Iris pigment epithelial cell (primary cell): ENCODE measurements at regions not wholly inside any gene's neighbourhood (a gene's known extent, or its start where the extent isn't known, plus 50 kb on each side); places are given as distances from the start of the nearest gene placed in this dataset.
"Not testable (repeated sequence)": the region's sequence is repeated elsewhere in the genome, so short reads cannot be mapped to it uniquely, and the experiment has no call there.

Experiments
- DNase-seq: peaks from one replicate; pipeline ENCODE4 v3.0.0-alpha.2; 2011; ENCODE audit warnings: low read depth

DNA sequence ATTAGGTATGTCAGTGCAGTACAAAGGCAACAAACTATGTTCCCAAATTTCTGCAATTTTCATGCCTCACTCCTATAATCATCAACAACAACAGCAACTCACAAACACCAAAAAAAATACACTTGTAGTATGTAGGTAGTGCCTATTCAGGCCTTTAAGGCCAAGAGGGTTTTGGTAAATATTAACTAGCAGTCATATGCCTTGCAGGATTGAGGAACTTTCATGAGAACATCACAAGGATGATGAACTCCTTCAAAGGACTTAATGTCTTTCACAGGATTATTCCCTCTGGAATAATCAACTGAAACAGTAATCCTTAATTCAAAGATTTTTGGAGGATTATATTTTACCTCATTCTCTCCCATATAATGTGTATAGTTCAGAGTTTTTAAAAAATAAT is 293.8 kb downstream of the NOVA1 start:
- no peak for DNase-seq

DNA sequence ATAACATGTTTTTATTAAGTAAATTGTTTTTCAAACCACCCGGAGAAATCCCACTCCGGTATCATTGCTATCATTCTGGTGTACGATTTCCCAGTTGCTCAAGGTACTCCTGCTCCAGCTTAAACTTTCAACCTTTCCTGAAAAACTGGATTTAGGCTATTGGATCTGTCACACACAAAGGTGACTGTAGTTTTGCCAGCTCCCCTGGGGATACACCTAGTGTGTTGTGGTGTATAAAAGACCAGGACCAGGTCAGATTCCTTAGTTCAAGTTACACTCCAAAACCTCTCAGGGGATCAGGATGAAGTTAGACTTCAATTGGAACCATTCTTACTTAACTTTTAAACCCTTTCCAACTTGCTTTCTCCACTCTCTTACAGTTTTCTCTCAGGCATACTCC is 303.9 kb downstream of the NOVA1 start:
- DNase-seq: no peak

DNA sequence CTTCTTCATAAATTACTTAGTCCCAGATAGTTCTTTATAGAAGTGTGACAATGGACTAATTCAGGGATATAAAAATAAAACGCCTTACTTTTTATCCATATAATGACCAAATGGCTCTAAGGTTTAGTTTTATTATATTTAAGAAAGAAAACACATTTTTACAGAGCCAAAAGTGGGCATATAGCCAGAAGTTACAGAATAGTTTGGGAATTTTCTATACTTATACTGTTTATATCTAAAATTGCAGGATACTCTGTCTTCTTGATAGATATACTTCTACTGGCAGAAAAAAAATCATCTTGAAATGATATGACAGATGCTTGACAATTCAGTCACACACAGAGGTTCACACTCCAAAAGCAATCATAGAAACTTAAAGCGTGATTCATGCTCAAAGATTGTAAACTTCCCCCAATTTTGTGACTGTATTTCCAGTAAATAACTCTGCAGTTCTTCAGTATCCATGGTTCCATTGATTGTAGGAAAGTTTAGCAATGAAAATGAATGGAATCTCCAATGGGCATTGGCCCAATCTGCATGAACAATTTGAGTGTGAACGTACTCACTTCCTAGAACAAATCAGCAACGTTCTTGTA is 307.8 kb downstream of the NOVA1 start:
- peak; percentile 68 for DNase-seq

DNA sequence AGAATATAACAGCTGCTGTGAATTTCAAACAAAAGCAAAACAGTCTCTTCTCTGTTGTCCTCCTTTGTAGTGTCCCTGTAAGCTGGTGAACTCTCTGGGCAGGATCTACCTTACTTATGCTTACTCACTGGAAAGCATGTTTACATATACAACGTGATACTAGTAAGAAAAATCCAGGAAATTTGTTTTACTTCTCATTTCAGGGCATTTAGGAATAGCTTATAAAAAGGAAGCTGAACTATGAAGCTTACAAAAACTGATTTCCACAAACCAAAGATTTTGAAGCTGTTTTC is 311.0 kb downstream of the NOVA1 start:
- DNase-seq: peak; percentile 28

DNA sequence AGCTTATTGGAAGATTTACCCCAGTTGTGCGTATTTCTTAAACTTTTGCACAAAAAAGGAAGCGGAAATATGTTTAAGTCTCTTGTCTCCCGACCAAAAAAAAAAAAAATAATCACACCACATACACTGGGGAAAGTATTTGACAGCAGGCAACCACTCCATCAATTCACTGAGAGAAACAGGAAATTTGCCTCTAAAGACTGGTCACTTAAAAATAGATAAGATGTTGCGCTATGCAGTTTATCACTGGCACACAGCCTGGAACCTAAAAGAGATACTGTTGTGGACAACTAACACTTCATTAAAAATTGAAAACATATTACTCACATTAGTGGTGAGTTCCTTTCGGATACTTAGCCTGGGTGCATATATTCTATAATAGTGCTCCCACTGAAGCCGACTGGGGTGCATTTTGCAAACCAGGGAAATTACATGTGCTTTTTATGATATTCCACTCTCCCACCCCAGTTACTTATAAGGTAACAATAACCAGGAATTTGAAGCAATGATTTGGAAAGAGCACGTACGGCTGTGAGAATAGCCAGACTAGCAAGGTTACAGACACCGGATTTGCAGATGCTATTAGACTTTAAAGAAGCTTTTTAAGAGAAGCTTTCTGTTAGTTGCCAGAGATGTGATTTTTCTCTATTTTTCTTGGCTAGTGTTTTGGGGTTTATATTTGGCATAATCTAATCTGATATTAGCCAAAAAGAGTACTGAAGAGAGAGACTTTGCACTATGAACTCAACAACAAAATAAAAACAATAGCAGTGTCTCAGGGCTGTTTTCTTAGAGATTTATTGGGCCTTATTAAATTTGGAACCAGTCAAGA is 311.5 kb downstream of the NOVA1 start:
- peak; percentile 31 for DNase-seq

DNA sequence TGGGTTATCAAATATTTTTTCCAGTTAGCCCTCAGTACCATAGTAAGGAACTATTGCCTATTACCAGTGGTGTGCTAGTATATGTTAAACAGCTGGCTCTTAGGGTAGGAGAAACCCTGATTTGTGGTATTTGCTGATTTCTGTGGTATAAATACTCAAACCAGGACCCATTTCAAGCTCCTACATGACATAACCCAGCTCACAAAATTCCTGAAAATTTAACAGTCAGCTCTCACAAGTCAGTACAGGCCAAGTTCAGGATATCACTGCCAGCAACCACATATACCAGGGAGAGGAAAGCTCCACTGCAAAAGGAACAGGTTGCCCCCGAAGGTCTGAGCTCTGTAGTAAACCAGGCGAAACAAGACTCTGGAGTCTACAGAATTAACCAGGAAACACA is 315.3 kb downstream of the NOVA1 start:
- no peak for DNase-seq

DNA sequence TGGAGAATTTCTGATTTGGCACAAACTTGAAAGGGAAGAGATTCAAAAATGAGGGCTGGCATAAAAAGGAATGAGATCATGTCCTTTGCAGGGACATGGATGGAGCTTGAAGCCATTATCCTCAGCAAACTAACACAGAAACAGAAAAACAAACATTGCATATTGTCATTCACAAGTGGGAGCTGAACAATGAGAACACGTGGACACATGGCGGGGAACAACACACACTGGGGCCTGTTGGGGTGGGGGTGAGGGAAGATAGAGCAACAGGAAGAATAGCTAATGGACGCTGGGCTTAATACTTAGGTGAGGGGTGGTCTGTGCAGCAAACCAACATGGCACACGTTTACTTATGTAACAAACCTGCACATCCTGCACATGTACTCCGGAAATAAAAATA is 315.8 kb downstream of the NOVA1 start:
- not testable (repeated sequence) for DNase-seq

DNA sequence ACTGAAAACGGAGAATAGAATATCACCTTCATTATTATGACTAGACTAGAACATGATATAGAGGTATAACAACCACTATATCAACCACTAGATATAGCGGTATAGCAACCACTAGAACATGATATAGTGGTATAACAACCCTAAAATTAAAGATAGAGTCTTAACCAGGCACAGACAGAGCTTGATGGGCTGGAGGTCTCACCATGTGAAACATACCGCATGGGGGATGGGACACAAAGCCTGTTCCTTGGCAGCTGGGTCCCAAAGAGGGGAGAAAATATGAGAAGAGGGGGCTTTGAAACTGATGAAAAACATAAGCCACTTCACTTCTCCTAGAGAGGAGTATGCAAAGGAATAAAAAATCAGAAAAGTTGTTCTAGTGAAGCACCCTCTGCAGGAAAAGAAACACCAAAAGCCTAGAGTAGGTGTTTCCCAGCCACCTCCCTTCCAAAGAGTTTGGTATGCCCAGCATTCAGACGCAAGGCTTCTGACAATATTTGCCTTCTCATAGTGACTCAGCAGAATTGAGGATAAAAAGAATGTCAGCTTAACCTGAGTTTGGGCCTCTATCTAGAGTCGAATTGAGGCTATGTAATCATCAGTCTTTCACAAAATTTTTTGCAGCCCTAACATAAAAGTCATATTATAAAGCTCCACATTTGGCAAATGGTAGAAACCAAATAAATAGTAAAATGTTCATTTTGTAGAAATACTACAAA is 316.4 kb downstream of the NOVA1 start:
- DNase-seq: peak; percentile 86

DNA sequence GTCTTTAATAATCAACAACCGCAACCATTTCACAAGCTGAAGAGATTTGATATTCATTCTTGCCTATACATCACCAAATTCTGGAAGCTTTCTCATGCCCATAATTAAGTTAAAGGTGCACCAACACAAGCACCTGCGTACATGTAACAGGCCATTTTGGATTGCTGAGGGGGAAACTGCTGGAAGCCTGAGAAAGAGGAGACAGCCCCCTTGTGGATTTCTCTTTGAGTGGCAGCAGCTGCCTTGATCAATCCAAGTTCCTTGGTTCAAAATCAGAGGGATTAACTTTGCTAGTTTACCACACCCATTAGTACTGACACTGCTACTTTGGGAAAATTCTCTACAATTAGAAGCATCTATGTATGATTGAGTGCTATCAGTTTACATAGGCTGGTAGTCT is 321.1 kb downstream of the NOVA1 start:
- no peak for DNase-seq

DNA sequence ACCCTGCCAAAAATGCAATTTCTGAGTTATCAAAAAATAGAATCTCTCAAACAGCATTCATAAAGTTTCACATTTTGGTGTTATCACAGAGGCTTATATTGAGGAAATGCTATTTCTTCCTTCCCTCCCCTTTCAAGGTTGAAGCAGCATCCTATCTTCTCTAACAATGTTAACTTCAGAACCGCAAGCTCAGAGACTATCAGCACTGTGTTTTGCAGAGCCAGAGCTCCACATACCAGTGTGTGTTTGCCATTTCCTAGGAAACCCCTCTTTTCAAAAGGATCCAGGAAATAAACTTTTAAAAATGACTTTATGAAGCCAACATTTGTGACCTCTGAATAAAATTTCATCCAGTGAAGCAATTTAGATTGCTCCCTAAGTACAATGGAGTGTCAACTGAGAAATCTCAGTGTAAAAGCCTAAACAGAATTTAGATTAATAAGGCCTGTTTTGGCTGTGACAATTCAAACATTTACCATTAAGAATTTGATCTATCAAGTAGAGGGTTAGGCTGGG is 332.6 kb downstream of the NOVA1 start:
- no peak for DNase-seq

DNA sequence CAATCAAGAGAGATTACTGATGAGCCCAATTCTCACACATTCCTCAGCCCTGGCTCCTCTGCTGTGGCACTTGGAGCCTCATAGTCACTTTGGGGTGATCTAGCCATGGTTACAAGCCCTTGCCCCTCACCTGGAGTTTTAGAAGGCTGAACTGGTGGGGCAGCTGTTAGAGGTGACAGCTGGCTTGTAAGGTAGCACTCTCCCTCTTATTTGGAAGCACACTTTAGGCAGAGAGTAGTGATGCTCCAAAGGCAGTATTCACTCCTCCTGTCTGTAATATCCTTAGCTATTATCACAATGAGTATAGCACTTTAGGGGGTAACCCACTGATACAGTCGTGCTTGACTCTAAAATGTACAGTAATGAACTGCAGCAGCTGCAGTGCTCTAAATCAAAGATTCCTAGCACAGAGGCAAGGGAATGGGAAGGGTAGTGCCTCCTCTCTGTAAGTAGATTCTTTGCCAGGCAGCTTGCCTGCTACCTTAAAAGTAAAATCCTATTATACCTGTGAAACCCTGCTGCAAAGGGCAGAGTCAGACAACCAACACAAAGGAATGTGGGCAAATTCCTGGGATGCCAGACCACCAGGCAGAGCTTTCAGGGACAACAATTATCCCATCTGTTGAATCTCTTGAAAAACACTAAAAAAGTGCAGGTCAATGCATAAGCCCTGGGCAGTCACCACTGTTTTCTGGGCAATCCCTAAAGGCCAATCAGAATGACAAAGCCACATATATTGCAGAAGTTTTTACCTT is 336.3 kb downstream of the NOVA1 start:
- no peak for DNase-seq

DNA sequence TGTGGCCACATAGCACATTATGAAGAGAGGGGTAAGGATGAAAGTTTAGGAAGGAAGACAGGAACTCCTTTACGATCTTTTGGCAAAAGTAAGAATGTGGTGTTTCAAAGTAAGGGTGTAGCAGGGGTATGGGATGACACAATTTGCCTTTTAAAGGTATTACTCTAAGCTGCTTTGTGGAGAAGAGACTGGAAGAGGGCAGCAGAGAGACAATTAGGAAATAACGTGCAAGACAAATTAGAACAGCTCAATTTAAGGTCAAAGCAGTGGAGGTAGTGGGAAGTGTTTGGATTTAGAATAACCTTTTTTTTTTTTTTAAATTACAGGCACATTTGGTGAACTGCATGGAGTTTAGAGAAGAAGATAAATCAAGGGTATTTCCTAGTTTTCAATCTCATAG is 342.6 kb downstream of the NOVA1 start:
- peak; percentile 35 for DNase-seq

DNA sequence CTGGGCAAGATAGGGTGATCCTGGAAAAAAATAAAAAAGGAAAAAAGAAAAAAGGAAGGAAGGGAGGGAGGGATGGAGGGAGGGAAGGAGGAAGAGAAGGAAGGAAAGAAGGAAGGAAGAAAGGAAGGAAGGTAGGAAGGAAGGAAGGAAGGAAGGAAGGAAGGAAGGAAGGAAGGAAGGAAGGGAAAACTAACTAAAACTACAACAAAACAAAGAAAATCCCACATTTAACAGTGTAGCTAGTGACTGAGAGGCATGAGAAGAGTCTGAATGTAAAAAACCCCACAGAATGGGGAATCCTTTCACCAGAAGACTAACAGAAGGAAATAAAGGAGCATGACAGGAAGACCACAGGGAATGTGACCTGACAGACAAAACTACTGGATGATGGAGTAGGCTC is 345.7 kb downstream of the NOVA1 start:
- DNase-seq: no peak

DNA sequence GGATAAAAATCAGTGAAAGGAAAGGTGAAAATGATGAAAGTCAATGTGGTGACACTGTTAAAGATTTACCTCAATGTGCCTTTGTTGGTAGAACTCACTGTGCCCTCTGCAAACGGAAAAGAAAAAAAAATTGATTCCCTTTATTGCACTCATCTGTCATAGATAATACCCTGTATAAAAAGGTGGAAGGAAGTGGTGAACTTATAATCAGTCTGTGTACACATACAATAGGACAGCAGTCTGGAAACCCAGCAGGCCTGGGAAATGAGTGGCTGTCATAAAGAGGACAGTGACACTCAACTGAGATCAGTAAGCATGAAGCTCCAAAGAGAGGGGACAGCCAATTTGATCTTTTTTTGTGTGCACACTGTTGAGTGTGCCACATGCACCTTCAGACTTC is 364.7 kb downstream of the NOVA1 start:
- DNase-seq: no peak

DNA sequence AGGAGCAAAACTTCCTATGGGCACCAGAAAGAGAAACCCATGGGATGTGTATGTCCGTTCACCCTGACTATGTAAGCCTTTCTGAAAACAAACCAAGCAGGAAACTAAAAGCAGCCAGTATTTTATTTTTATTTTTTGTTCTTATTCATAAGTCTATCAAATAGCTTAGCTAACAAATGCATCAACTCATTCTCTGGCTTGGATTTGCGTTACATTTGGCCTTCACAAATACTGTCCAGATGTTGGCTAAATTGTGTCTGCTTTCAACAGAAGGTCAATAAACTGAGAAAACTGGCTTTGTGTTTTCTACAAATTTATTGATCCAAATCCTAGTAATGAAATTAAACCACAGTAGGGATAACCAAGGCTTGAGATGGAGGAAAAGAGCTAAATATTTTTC is 379.0 kb downstream of the NOVA1 start:
- no peak for DNase-seq

DNA sequence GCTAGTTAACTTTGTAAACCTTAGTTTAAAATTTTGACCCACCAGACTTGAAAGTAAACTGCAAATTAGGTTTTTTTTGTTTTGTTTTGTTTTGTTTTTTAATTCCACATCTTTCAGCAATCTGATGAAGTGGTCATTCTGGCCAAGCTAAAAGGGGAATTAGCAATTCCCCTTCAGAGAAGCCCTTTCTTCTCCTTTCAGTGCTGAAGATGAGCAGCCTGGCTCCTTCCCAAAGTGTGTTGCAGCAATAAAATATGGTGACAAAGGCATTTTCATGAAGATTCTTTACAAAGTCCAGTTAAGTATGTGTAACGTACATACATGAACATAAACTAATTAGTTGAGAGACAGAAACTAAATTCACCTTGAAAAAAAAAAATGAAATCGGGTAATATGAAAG is 380.1 kb downstream of the NOVA1 start:
- no peak for DNase-seq

DNA sequence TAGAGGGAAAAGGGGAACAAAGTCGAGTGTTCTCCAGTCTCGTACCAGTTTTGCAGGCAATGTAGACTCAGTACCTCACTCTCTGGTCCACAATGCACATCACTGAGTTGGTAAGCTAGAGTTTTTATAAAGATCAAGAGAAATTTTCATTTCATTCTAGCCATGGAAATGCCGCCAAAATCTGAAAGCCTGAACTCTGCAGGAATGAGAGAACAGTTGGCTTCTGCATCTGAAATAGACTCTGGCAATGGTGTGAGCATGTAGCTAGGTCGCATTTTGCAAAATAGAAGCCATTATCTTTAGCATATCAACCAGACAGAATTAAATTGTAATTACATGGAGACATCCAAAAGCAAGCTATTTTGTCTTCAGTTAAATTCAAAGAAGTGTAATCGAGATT is 381.0 kb downstream of the NOVA1 start:
- DNase-seq: no peak

DNA sequence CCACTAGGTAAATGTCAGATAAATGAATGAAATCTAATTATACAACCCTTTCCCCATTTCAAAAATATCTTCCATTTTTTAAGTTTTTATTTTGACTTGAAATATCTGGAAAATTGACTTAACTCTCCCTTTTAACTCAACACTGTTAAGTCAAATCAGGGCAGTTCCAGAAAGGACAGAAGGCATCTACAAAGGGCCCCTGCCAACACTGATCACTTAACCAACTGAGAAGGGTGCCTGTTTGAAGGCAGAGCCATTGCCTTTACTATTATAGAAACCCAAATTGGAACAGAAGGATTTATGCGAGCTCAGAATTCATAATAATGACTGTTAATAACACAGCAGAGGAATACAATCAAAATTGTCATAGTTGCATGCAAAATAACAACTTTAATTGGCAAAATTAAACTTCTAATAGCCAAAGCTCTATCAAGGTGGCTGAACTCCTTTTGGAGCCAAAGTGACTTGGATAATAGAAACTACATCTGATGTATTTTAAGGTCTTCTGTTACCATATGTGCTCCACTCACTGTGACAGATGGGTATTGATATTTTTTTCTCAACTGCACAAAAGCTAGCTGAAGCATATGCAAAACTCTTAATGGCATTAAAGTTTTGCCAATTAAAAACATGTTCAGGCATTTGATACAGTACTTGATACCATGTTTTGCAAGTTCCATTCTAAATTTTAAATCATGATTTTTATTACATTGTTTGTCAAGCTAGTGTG is 383.8 kb downstream of the NOVA1 start:
- no peak for DNase-seq

DNA sequence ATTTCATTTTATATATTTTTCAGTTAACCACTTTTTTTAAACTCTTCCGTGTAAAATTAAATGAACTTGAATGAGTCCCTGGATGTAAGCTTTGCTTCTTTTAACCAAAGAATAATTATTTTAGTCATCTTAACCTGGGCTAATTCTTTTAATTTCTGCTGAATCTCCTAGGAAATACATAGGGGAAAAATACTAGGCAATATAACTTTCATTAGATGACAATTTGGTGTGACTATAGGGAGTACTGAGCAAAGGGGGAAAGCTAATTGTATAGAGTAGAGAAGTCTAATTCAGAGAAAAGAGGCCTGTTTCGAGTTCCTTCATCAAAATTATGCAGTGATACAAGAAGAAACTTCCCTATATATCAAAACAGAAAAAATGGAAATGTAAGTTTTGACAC is 388.1 kb downstream of the NOVA1 start:
- DNase-seq: no peak

DNA sequence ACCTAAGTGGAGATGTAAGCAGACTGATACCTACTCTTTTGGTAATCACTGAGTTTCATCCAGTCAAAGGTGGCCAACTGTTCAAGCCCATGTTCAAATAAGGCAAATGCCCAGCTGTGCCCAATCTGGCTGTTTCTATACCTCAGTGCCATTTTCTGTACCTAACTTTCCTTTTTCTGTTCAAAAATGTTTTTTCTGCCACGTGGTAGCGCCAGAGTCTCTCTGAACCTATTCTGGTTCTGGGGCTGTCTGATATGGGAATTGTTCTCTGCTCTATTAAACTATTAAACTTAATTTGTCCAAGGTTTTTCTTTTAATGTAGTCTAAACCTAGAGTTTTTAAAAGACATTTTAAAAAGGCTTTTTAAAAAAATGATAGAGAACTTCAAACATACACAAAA is 391.2 kb downstream of the NOVA1 start:
- DNase-seq: no peak

DNA sequence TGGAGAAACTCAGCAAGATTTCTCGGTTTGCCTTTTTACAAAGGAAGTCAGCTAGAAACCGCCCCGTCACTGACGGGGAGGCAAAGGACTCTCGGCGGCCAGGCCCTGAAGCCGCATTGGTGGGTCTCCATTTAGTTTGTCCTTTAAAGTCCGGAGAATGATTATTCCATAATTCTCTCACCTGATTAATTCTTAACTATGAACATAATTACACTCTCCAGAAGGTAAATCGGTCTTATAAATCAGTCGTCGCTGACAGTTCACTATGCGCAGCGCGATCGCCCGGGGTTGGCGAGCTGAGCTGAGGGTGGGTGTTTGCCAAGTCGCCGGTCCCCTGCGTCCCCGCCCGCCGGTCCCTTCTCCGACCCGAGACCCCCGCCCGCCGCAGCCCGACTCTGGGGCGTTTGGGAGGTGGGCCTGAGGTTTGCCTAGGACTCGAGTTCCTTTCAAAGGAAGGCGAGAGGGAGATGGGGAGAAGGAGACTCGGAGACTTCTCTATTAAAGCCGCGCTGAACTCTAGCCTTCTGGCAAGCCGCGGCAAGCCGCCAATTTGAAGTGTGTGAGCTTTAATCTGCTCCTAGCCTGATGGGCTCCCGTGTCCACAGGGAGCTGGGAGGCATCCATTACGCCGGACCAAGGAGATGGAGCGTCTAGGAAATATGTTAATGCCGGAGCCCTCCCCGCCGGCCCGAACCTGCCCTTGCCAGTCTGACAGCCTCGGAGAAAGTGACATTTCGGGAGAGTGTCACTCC is 392.9 kb downstream of the NOVA1 start:
- DNase-seq: no peak
